ENCODE measurements at regions not wholly inside any gene's neighbourhood (a gene's known extent, or its start where the extent isn't known, plus 50 kb on each side); places are given as distances from the start of the nearest gene placed in this dataset.
"Not testable (repeated sequence)": the region's sequence is repeated elsewhere in the genome, so short reads cannot be mapped to it uniquely, and the experiment has no call there.

- H3K27ac Mint-ChIP-seq = no peak overlapping the region
- H3K4me3 Mint-ChIP-seq = no peak overlapping the region
- H3K27me3 Mint-ChIP-seq (ENCODE audit: insufficient read depth) = peaks cover 13% of the 10 kb centered on the region
- DNase-seq = no peak
- H3K9me3 Mint-ChIP-seq = no peaks in the 10 kb centered on the region
- H3K36me3 Mint-ChIP-seq (ENCODE audit: low read depth) = no peaks in the 10 kb centered on the region
- peaks cover under 1% of the 10 kb centered on the region; the same call in 1 of the 2 replicates for H3K4me1 Mint-ChIP-seq (ENCODE audit: low read depth)
- no peak for TF ChIP-seq CTCF (IDR thresholded peaks at IDR 0.05)
These were observed 92.9 kb downstream of the XRCC2 start for GRCh38 chr7:152583006-152583405.

- no peak for TF ChIP-seq CTCF (IDR thresholded peaks at IDR 0.05)
- Mint-ChIP-seq H3K4me3 (no peak overlapping the region), H3K9me3 (0 out of 2 replicates have a peak, but pooled peaks cover 3% of the 10 kb centered on the region), H3K27ac (no peak overlapping the region), H3K27me3 (ENCODE audit: insufficient read depth) (peaks cover 34% of the 10 kb centered on the region), H3K36me3 (ENCODE audit: low read depth) (no peaks in the 10 kb centered on the region), H3K4me1 (ENCODE audit: low read depth) (no peaks in the 10 kb centered on the region)
- DNase-seq = no peak
These were observed 96.9 kb downstream of the XRCC2 start for GRCh38 chr7:152579070-152579469.

GRCh38 chr7:152577339-152577738, 98.6 kb downstream of the XRCC2 start:
- H3K36me3 Mint-ChIP-seq (ENCODE audit: low read depth) = no peaks in the 10 kb centered on the region
- H3K4me3 Mint-ChIP-seq = no peak overlapping the region

GRCh38 chr7:152574892-152575548, 100.9 kb downstream of the XRCC2 start:
- TF ChIP-seq CTCF (IDR thresholded peaks at IDR 0.05) = no peak
- no peak for DNase-seq
- H3K9me3 Mint-ChIP-seq = 0 out of 2 replicates have a peak, but pooled peaks cover 3% of the 10 kb centered on the region
- H3K27ac Mint-ChIP-seq = no peak overlapping the region
- no peaks in the 10 kb centered on the region for H3K36me3 Mint-ChIP-seq (ENCODE audit: low read depth)
- H3K4me3 Mint-ChIP-seq = no peak overlapping the region
- H3K4me1 Mint-ChIP-seq (ENCODE audit: low read depth) = no peaks in the 10 kb centered on the region
- H3K27me3 Mint-ChIP-seq (ENCODE audit: insufficient read depth) = peaks cover 29% of the 10 kb centered on the region

More at GRCh38 chr7:152577339-152577738, 98.6 kb downstream of the XRCC2 start:
- TF ChIP-seq CTCF (IDR thresholded peaks at IDR 0.05) = no peak
- 0 out of 2 replicates have a peak, but pooled peaks cover 3% of the 10 kb centered on the region for H3K9me3 Mint-ChIP-seq
- peaks cover 34% of the 10 kb centered on the region for H3K27me3 Mint-ChIP-seq (ENCODE audit: insufficient read depth)
- no peak for DNase-seq
- no peak overlapping the region for H3K27ac Mint-ChIP-seq
- H3K4me1 Mint-ChIP-seq (ENCODE audit: low read depth) = no peaks in the 10 kb centered on the region

GRCh38 chr7:152573186-152573585, 102.8 kb downstream of the XRCC2 start:
- not testable (repeated sequence) for H3K27ac Mint-ChIP-seq; DNase-seq; H3K36me3 Mint-ChIP-seq (ENCODE audit: low read depth); H3K4me3 Mint-ChIP-seq; H3K9me3 Mint-ChIP-seq; H3K4me1 Mint-ChIP-seq (ENCODE audit: low read depth)
- H3K27me3 Mint-ChIP-seq (ENCODE audit: insufficient read depth) = peaks cover 22% of the 10 kb centered on the region

GRCh38 chr7:152572101-152572500, 103.8 kb downstream of the XRCC2 start:
- Mint-ChIP-seq H3K4me1 (ENCODE audit: low read depth) (no peaks in the 10 kb centered on the region), H3K9me3 (0 out of 2 replicates have a peak, but pooled peaks cover 3% of the 10 kb centered on the region), H3K4me3 (no peak overlapping the region), H3K36me3 (ENCODE audit: low read depth) (no peaks in the 10 kb centered on the region), H3K27me3 (ENCODE audit: insufficient read depth) (peaks cover 16% of the 10 kb centered on the region), H3K27ac (no peak overlapping the region)
- TF ChIP-seq CTCF (IDR thresholded peaks at IDR 0.05) = no peak
- DNase-seq = no peak

Data from HFFc6 (cell line).